GM06990 (cell line): ENCODE measurements at regions not wholly inside any gene's neighbourhood (a gene's known extent, or its start where the extent isn't known, plus 50 kb on each side); places are given as distances from the start of the nearest gene placed in this dataset.

ENCODE experiments used
- DNase-seq: peaks from one replicate; pipeline ENCODE4 v3.0.0-alpha.2; 2011; ENCODE audit not compliant: insufficient read length; ENCODE audit errors: extremely low read depth
- H3K27me3 ChIP-seq: replicated peaks from 2 replicates; pipeline ENCODE4 v1.6.0; 2011; ENCODE audit warnings: low read length; ENCODE audit not compliant: control insufficient read depth, insufficient read depth
- H3K36me3 ChIP-seq: 2 replicates; pipeline ENCODE4 v1.5.1; 2011; ENCODE audit warnings: low read length; ENCODE audit not compliant: control insufficient read depth, insufficient read depth
- H3K4me3 ChIP-seq: replicated peaks from 2 replicates; pipeline ENCODE4 v1.5.1; 2011; ENCODE audit warnings: low read depth, mild to moderate bottlenecking, control low read depth, low read length
- TF ChIP-seq, protein P1 (sequence below): IDR thresholded peaks from 2 replicates; pipeline ENCODE4 v1.5.1; 2011; ENCODE audit warnings: low read length, control low read depth, mild to moderate bottlenecking, inconsistent platforms; ENCODE audit not compliant: insufficient read depth, poor library complexity, severe bottlenecking

DNA sequence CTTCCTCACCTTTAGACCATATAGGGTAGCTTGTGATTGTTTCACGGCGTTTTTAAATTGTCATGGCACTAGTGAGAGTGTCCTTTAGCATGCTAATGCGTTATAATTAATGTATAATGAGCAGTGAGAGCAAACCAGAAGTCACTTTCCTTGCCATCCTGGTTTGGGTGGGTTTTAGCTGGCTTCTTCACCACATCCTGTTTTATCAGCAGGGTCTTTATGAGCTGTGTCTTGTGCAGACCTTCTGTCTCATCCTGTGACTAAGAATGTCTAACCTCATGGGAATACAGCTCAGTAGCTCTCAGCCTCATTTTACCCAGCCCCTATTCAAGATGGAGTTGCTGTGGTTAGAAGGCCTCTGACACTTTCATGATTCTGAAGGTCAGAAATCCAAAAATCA lies 370.9 kb upstream of the RBFOX1 start:
- H3K36me3 ChIP-seq, result no peaks in the 10 kb centered on the region
- H3K4me3 ChIP-seq, result no peak overlapping the region
- DNase-seq, result no peak
- TF ChIP-seq, protein P1, sequence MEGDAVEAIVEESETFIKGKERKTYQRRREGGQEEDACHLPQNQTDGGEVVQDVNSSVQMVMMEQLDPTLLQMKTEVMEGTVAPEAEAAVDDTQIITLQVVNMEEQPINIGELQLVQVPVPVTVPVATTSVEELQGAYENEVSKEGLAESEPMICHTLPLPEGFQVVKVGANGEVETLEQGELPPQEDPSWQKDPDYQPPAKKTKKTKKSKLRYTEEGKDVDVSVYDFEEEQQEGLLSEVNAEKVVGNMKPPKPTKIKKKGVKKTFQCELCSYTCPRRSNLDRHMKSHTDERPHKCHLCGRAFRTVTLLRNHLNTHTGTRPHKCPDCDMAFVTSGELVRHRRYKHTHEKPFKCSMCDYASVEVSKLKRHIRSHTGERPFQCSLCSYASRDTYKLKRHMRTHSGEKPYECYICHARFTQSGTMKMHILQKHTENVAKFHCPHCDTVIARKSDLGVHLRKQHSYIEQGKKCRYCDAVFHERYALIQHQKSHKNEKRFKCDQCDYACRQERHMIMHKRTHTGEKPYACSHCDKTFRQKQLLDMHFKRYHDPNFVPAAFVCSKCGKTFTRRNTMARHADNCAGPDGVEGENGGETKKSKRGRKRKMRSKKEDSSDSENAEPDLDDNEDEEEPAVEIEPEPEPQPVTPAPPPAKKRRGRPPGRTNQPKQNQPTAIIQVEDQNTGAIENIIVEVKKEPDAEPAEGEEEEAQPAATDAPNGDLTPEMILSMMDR, result no peak
- H3K27me3 ChIP-seq, result no peaks in the 10 kb centered on the region

DNA sequence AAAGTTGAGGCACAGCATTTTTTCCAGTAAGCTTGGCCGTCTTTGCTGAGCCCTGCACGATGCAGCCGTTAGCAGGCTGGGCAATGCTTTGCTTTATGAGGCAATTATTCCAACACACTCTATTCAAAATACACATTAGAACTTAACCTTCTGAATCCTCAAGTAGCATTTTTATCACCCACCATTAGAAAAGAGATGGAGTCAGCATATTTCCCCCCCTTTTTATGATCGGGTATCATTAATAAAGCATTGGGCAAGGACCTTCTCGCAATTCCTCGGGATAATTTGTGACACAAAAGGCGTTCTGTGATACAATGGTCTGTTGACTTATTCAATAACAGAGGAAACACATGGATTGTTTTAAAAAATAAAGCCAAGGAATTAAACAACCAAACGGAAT lies 374.5 kb upstream of the RBFOX1 start:
- no peaks in the 10 kb centered on the region for H3K36me3 ChIP-seq
- DNase-seq, result no peak
- H3K4me3 ChIP-seq, result no peak overlapping the region
- TF ChIP-seq, protein P1, result no peak
- no peaks in the 10 kb centered on the region for H3K27me3 ChIP-seq

DNA sequence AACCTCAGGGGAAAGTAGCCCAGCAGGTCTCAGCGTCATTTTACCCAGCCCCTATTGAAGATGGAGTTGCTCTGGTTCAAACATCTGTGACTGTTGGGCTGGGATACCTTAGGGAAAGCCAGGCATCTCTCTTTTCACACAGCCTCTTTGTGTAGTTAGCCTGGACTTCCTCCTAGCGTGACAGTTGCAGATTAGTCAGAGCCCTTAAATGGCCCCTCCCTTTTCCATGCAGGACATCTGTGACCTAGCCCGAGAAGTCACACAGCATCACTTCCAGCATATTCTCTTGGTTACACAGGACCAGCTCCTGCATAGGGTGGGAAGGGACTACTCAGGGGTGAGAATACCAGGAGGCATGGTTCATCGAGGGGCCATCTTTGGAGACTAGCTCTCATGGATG lies 375.0 kb upstream of the RBFOX1 start:
- TF ChIP-seq, protein P1, result no peak
- no peaks in the 10 kb centered on the region for H3K36me3 ChIP-seq
- no peaks in the 10 kb centered on the region for H3K27me3 ChIP-seq
- H3K4me3 ChIP-seq, result no peak overlapping the region
- DNase-seq, result no peak

DNA sequence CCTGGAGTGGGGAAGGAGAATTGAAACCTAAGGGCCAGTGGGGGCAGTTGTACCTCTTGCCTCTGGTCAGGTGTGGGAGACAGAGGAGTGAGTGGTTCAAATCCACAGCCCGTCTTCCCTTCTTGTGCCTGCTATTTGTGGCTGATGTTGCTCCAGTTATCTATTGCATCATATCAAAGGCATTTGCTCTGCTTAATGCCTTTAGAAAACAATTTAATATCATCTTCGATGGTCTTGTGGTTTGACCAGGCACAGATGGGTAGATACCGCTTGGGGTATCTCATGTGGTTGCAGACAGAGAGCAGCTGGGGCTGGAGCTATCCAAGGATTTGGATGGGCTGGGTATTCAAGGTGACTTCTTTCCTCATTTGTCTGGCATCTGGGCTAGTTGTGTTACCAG lies 376.1 kb upstream of the RBFOX1 start:
- DNase-seq, result no peak
- H3K27me3 ChIP-seq, result no peaks in the 10 kb centered on the region
- TF ChIP-seq, protein P1, result no peak
- no peak overlapping the region for H3K4me3 ChIP-seq
- H3K36me3 ChIP-seq, result no peaks in the 10 kb centered on the region

DNA sequence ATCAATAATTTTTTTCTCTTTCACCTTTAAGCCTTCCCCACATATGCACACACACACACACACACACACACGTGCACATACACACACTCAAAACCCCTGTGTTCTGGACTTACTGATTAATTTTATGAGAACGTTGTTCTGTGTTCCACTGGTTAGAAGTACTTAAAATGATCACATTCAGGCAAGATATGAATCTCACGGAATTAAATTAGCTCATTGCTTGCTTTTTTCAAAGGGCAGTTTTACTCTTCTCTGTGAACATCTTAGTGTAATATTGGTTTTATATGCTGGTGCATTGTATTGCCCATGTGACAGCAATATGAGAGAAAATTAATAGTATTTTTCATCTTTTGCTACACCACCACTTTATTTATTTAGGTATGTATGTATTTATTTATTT lies 377.3 kb upstream of the RBFOX1 start:
- Histone ChIP-seq H3K4me3 (no peak overlapping the region), H3K27me3 (no peaks in the 10 kb centered on the region), H3K36me3 (no peaks in the 10 kb centered on the region)
- TF ChIP-seq, protein P1, result no peak
- no peak for DNase-seq

DNA sequence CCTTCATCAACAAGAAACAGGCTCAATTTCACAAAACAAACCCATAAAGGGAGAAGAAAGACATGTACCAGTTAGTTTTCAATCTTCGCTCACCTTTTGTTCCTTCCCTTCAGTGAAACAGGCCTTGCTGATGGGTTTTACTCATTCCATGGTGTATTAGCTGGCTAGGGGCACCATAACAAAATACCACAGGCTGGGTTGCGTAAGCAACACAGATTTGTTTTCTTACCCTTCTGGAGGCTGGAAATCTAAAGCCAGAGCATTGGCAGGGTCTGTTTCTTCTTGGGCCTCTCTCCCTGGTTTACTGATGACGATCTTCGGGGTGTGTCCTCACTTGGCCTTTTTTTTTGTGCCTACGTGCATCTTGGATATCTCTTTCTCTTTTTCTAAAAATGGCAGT lies 383.4 kb upstream of the RBFOX1 start:
- DNase-seq, result no peak

More for the DNA sequence above, 383.4 kb upstream of the RBFOX1 start:
- TF ChIP-seq, protein P1, result no peak
- Histone ChIP-seq H3K36me3 (no peaks in the 10 kb centered on the region), H3K27me3 (no peaks in the 10 kb centered on the region), H3K4me3 (no peak overlapping the region)
